ENCODE measurements at regions not wholly inside any gene's neighbourhood (a gene's known extent, or its start where the extent isn't known, plus 50 kb on each side); places are given as distances from the start of the nearest gene placed in this dataset.

GRCh38 chrX:38895775-38896174 lies 94.5 kb downstream of the MID1IP1 start:
- no peak for TF ChIP-seq POLR2A (IDR thresholded peaks at IDR 0.05)
- TF ChIP-seq CTCF (IDR thresholded peaks at IDR 0.05) = no peak
- no peak for TF ChIP-seq POLR2AphosphoS5 (IDR thresholded peaks at IDR 0.05)
- H3K27ac ChIP-seq = no peak overlapping the region
- no peak for DNase-seq (ENCODE audit: low spot score in 2 of 2)
- H3K4me3 ChIP-seq = no peak overlapping the region
- intact Hi-C loops (cut with DNase I; ENCODE audit: low total_unique reads) = loop anchor here (10.0 kb wide), 1 partner anchor 1829 kb away; no protein-coding TSS in a partner anchor
- H3K27me3 ChIP-seq = peaks cover 0 to 52% of the 10 kb centered on the region in 2 donors
- no peaks in the 10 kb centered on the region for H3K36me3 ChIP-seq
- no peaks in the 10 kb centered on the region for H3K4me1 ChIP-seq
- H3K9me3 ChIP-seq = no peaks in the 10 kb centered on the region

GRCh38 chrX:38896724-38897298 lies 95.6 kb downstream of the MID1IP1 start:
- H3K4me3 ChIP-seq = no peak overlapping the region
- TF ChIP-seq POLR2A (IDR thresholded peaks at IDR 0.05) = no peak
- no peak for TF ChIP-seq POLR2AphosphoS5 (IDR thresholded peaks at IDR 0.05)
- TF ChIP-seq CTCF (IDR thresholded peaks at IDR 0.05) = no peak
- intact Hi-C loops (cut with DNase I; ENCODE audit: low total_unique reads) = loop anchor here (10.0 kb wide), 1 partner anchor 1828 kb away; no protein-coding TSS in a partner anchor
- peaks cover 0 to 47% of the 10 kb centered on the region in 2 donors for H3K27me3 ChIP-seq
- no peak for DNase-seq (ENCODE audit: low spot score in 2 of 2)
- H3K36me3 ChIP-seq = no peaks in the 10 kb centered on the region
- H3K9me3 ChIP-seq = no peaks in the 10 kb centered on the region
- H3K27ac ChIP-seq = no peak overlapping the region
- H3K4me1 ChIP-seq = no peaks in the 10 kb centered on the region

- intact Hi-C loops (cut with DNase I; ENCODE audit: low total_unique reads) = loop anchor here (10.0 kb wide), 1 partner anchor 1827 kb away; no protein-coding TSS in a partner anchor
- no peak overlapping the region for H3K4me3 ChIP-seq
- no peak overlapping the region for H3K27ac ChIP-seq
- H3K4me1 ChIP-seq = no peaks in the 10 kb centered on the region
- H3K27me3 ChIP-seq = peaks cover 0 to 42% of the 10 kb centered on the region in 2 donors
- no peaks in the 10 kb centered on the region for H3K36me3 ChIP-seq
- no peak for DNase-seq (ENCODE audit: low spot score in 2 of 2)
- no peak for TF ChIP-seq CTCF (IDR thresholded peaks at IDR 0.05)
- no peak for TF ChIP-seq POLR2AphosphoS5 (IDR thresholded peaks at IDR 0.05)
- TF ChIP-seq POLR2A (IDR thresholded peaks at IDR 0.05) = no peak
- no peaks in the 10 kb centered on the region for H3K9me3 ChIP-seq
These were observed 97.0 kb downstream of the MID1IP1 start for GRCh38 chrX:38898261-38898660.

- no peak for TF ChIP-seq CTCF (IDR thresholded peaks at IDR 0.05)
These were observed 98.4 kb downstream of the MID1IP1 start for GRCh38 chrX:38899650-38900049.

GRCh38 chrX:38900719-38901118 lies 99.5 kb downstream of the MID1IP1 start:
- H3K27me3 ChIP-seq = peaks cover 0 to 34% of the 10 kb centered on the region in 2 donors
- TF ChIP-seq CTCF (IDR thresholded peaks at IDR 0.05) (no peak), POLR2AphosphoS5 (IDR thresholded peaks at IDR 0.05) (no peak), POLR2A (IDR thresholded peaks at IDR 0.05) (no peak)
- H3K27ac ChIP-seq = no peak overlapping the region
- no peaks in the 10 kb centered on the region for H3K36me3 ChIP-seq
- intact Hi-C loops (cut with DNase I; ENCODE audit: low total_unique reads) = no loop called here
- DNase-seq (ENCODE audit: low spot score in 2 of 2) = no peak
- no peak overlapping the region for H3K4me3 ChIP-seq
- H3K4me1 ChIP-seq = no peaks in the 10 kb centered on the region
- no peaks in the 10 kb centered on the region for H3K9me3 ChIP-seq

More at GRCh38 chrX:38899650-38900049, 98.4 kb downstream of the MID1IP1 start:
- Histone ChIP-seq H3K27me3 (peaks cover 0 to 36% of the 10 kb centered on the region in 2 donors), H3K4me1 (no peaks in the 10 kb centered on the region), H3K4me3 (no peak overlapping the region), H3K36me3 (no peaks in the 10 kb centered on the region), H3K27ac (no peak overlapping the region), H3K9me3 (no peaks in the 10 kb centered on the region)
- DNase-seq (ENCODE audit: low spot score in 2 of 2) = no peak
- intact Hi-C loops (cut with DNase I; ENCODE audit: low total_unique reads) = loop anchor here (10.0 kb wide), 1 partner anchor 1825 kb away; no protein-coding TSS in a partner anchor
